Body of pancreas (tissue), 4 donors: ENCODE measurements at regions not wholly inside any gene's neighbourhood (a gene's known extent, or its start where the extent isn't known, plus 50 kb on each side); places are given as distances from the start of the nearest gene placed in this dataset.

Experiments
- CTCF ChIP-seq, 7 experiments: fragments of 450-650 bp in 4 of 7; fragments of 200-600 bp in 3 of 7; sonication (generic) in 3 of 7; IDR thresholded peaks; one replicate each; pipeline ENCODE4 v1.5.1; 2016 to 2019; ENCODE audit warnings: antibody characterized with exemption in 7 of 7
- POLR2A ChIP-seq, 3 donors: fragments of 450-650 bp; IDR thresholded peaks; one replicate each; pipeline ENCODE4 v1.6.1; 2016; ENCODE audit warnings: antibody characterized with exemption in 3 of 3, mild to moderate bottlenecking in 2 of 3

GRCh38 chr10:83929399-83929798, 209.9 kb upstream of the GHITM start:
- TF ChIP-seq CTCF (IDR thresholded peaks at IDR 0.05) (no peak), POLR2A (IDR thresholded peaks at IDR 0.05) (no peak)
